DND-41 (cell line): ENCODE measurements at regions not wholly inside any gene's neighbourhood (a gene's known extent, or its start where the extent isn't known, plus 50 kb on each side); places are given as distances from the start of the nearest gene placed in this dataset.
A peak's percentile ranks its signal among the peaks of the same experiment; 100 is the strongest.

Source experiments
- EZH2 ChIP-seq: IDR thresholded peaks from 3 replicates; pipeline ENCODE4 v1.6.1; 2012; ENCODE audit warnings: borderline replicate concordance, low read depth, mild to moderate bottlenecking, moderate library complexity, low read length, inconsistent platforms; ENCODE audit not compliant: severe bottlenecking
- TF ChIP-seq, protein P1 (sequence below): IDR thresholded peaks from 2 replicates; pipeline ENCODE4 v1.5.1; 2012; ENCODE audit warnings: borderline replicate concordance, low read length, moderate library complexity, mild to moderate bottlenecking; ENCODE audit not compliant: poor library complexity, severe bottlenecking; ENCODE audit errors: extremely low read depth

GRCh38 chr14:48974994-48975393 lies 611.2 kb downstream of the RPS29 start:
- TF ChIP-seq, protein P1, sequence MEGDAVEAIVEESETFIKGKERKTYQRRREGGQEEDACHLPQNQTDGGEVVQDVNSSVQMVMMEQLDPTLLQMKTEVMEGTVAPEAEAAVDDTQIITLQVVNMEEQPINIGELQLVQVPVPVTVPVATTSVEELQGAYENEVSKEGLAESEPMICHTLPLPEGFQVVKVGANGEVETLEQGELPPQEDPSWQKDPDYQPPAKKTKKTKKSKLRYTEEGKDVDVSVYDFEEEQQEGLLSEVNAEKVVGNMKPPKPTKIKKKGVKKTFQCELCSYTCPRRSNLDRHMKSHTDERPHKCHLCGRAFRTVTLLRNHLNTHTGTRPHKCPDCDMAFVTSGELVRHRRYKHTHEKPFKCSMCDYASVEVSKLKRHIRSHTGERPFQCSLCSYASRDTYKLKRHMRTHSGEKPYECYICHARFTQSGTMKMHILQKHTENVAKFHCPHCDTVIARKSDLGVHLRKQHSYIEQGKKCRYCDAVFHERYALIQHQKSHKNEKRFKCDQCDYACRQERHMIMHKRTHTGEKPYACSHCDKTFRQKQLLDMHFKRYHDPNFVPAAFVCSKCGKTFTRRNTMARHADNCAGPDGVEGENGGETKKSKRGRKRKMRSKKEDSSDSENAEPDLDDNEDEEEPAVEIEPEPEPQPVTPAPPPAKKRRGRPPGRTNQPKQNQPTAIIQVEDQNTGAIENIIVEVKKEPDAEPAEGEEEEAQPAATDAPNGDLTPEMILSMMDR: peak; percentile 30
- TF ChIP-seq EZH2: no peak
